ENCODE measurements at regions not wholly inside any gene's neighbourhood (a gene's known extent, or its start where the extent isn't known, plus 50 kb on each side); places are given as distances from the start of the nearest gene placed in this dataset.
"Not testable (repeated sequence)": the region's sequence is repeated elsewhere in the genome, so short reads cannot be mapped to it uniquely, and the experiment has no call there.

GRCh38 chr11:48902153-48902450 lies 81.6 kb downstream of the TRIM51G start:
- CTCF ChIA-PET; H3K27ac ChIP-seq; POLR2A ChIA-PET (ENCODE audit: low non-redundant PET); DNase-seq (ENCODE audit: low spot score): not testable (repeated sequence)

GRCh38 chr11:48901381-48902152 lies 82.1 kb downstream of the TRIM51G start:
- POLR2A ChIA-PET (ENCODE audit: low non-redundant PET); H3K27ac ChIP-seq; DNase-seq (ENCODE audit: low spot score): not testable (repeated sequence)
- CTCF ChIA-PET: interaction anchor here (0.6 kb wide), 1 partner anchor 125 kb away, joined by 3 read pairs; no protein-coding TSS in a partner anchor

- H3K27ac ChIP-seq; DNase-seq (ENCODE audit: low spot score); POLR2A ChIA-PET (ENCODE audit: low non-redundant PET); CTCF ChIA-PET: not testable (repeated sequence)
Measured at GRCh38 chr11:48900801-48901181, 82.9 kb downstream of the TRIM51G start.

DNA sequence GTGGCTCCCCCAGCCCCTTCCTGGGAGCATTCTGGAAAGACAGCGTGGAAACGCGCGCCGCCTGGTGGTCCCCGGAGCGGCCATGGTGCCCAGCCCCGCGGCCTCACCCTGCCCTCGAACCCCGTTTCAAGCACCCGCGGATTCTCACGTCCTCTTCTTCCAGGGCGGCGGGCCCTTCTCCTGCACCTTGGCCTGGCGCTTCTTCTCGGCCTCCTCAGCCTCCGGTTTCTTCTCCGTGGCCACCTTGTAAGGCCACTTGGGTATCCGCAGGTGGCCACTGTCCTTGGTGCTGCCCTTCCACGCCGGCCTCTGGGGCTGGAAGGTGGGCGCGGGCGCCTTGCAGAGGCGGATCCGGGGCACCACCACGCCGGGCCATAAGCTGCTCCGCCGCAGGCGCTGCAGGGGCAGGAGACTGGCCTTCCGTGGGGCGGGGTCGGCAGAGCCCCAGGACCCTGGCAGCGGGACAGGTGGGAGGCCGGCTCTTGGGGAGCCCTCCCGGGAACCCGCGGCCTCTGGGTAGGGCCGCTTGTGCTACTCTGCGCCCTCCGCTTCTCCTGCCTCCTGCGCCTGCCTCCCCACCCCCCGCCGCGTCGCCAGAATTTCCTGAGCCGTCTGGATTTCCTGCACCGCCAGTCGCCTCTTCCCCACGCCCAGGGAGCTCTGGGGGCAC lies 83.4 kb downstream of the TRIM51G start:
- ChIA-PET CTCF (no interaction called here), POLR2A (ENCODE audit: low non-redundant PET) (no interaction called here)
- no peak for DNase-seq (ENCODE audit: low spot score)
- H3K27ac ChIP-seq: no peak overlapping the region
- TF ChIP-seq, protein P1, sequence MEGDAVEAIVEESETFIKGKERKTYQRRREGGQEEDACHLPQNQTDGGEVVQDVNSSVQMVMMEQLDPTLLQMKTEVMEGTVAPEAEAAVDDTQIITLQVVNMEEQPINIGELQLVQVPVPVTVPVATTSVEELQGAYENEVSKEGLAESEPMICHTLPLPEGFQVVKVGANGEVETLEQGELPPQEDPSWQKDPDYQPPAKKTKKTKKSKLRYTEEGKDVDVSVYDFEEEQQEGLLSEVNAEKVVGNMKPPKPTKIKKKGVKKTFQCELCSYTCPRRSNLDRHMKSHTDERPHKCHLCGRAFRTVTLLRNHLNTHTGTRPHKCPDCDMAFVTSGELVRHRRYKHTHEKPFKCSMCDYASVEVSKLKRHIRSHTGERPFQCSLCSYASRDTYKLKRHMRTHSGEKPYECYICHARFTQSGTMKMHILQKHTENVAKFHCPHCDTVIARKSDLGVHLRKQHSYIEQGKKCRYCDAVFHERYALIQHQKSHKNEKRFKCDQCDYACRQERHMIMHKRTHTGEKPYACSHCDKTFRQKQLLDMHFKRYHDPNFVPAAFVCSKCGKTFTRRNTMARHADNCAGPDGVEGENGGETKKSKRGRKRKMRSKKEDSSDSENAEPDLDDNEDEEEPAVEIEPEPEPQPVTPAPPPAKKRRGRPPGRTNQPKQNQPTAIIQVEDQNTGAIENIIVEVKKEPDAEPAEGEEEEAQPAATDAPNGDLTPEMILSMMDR (conservative IDR thresholded peaks at IDR 0.05; ENCODE audit: low read depth): no peak

DNA sequence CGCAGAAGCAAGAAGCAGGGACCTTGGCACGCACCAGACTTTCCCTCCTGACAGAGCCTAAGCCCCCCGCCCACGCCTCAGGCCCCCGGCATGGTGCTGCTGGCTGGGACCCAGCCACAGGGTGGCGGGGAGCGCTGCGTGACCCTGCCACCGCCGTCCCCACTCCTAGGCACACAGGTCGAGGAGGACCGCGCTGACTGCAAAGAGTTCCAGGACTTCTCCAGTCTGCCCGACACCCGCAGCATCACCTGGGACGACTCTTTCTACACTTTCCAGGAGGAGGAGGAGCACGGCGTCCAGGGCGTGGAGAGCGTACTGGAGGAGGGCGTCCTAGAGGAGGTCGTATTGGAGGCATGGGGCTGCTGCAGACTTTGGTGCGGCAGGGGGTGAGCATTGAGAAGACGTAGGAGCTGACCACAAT lies 103.7 kb downstream of the TRIM51G start:
- CTCF ChIA-PET: no interaction called here
- H3K27ac ChIP-seq: no peak overlapping the region
- no peak for DNase-seq (ENCODE audit: low spot score)
- POLR2A ChIA-PET (ENCODE audit: low non-redundant PET): no interaction called here
- TF ChIP-seq, protein P1 (conservative IDR thresholded peaks at IDR 0.05; ENCODE audit: low read depth): no peak

DNA sequence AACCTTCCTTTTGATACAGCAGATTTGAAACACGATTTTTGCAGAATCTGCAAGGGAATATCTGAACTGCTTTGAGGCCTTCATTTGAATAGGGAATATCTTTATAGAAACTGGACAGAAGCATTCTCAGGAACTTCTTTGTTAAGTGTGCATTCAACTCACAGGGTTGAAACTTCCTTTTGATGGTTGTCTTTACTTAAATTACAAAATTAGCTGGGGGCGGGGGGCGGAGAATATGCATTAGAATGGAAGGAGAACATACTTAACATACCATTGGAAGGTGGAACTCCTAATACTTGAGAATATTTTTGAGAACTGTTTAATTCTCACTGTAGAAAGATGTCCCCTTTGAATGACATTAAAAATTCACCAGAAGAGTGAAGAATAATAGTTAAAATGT lies 104.4 kb downstream of the TRIM51G start:
- H3K27ac ChIP-seq: no peak overlapping the region
- no peak for DNase-seq (ENCODE audit: low spot score)
- TF ChIP-seq, protein P1 (conservative IDR thresholded peaks at IDR 0.05; ENCODE audit: low read depth): no peak
- ChIA-PET CTCF (no interaction called here), POLR2A (ENCODE audit: low non-redundant PET) (no interaction called here)

Data from RWPE1 (cell line).